ENCODE measurements at regions not wholly inside any gene's neighbourhood (a gene's known extent, or its start where the extent isn't known, plus 50 kb on each side); places are given as distances from the start of the nearest gene placed in this dataset.
"Not testable (repeated sequence)": the region's sequence is repeated elsewhere in the genome, so short reads cannot be mapped to it uniquely, and the experiment has no call there.

- TF ChIP-seq CTCF (conservative IDR thresholded peaks at IDR 0.05); ZFX (IDR thresholded peaks at IDR 0.05): not testable (repeated sequence)
These were observed 182.2 kb upstream of the CMC1 start for GRCh38 chr3:28059199-28059598.

All from C4-2B (cell line).